Gastroesophageal sphincter (tissue), 4 donors: ENCODE measurements at regions not wholly inside any gene's neighbourhood (a gene's known extent, or its start where the extent isn't known, plus 50 kb on each side); places are given as distances from the start of the nearest gene placed in this dataset.

Source experiments
- ATAC-seq: fragments of 150-250 bp; one replicate; pipeline ENCODE4 v1.9.1; 2016; ENCODE audit warnings: mild to moderate bottlenecking, moderate library complexity
- H3K27ac ChIP-seq, 4 donors: fragments of 200-600 bp; sonication (generic) in 3 of 4; 1 replicate in 3 of 4; 2 replicates in 1 of 4; pipeline ENCODE4 v1.5.1; 2016 to 2019
- H3K27me3 ChIP-seq: fragments of 200-600 bp; sonication (generic); one replicate; pipeline ENCODE4 v1.5.1; 2019
- H3K36me3 ChIP-seq, 2 donors: fragments of 200-600 bp; sonication (generic); one replicate each; pipeline ENCODE4 v1.5.1; 2019; ENCODE audit warnings: control low read depth in 1 of 2
- H3K4me1 ChIP-seq, 3 donors: fragments of 200-600 bp; sonication (generic); 1 replicate in 2 of 3; 2 replicates in 1 of 3; pipeline ENCODE4 v1.5.1; 2016 to 2019; ENCODE audit warnings: control low read depth in 2 of 3
- H3K4me3 ChIP-seq, 2 donors: fragments of 200-600 bp; sonication (generic); one replicate each; pipeline ENCODE4 v1.5.1; 2019; ENCODE audit warnings: mild to moderate bottlenecking in 1 of 2, moderate library complexity in 1 of 2
- H3K9me3 ChIP-seq, 3 donors: fragments of 200-600 bp; sonication (generic); one replicate each; pipeline ENCODE4 v1.5.1; 2017 to 2019; ENCODE audit warnings: control low read depth in 2 of 3
- CTCF ChIP-seq, 4 experiments: fragments of 200-600 bp in 2 of 4; fragments of 450-650 bp in 2 of 4; sonication (generic) in 1 of 4; IDR thresholded peaks; one replicate each; pipeline ENCODE4 v1.5.1; 2017 to 2019; ENCODE audit warnings: antibody characterized with exemption in 4 of 4, mild to moderate bottlenecking in 2 of 4, moderate library complexity in 2 of 4
- EP300 ChIP-seq: sonication (generic); formaldehyde crosslinking; IDR thresholded peaks from one replicate; pipeline ENCODE4 v1.6.1; 2017; ENCODE audit warnings: antibody characterized with exemption, mild to moderate bottlenecking
- POLR2A ChIP-seq, 2 donors: fragments of 450-650 bp; IDR thresholded peaks; one replicate each; pipeline ENCODE4 v1.6.1; 2017; ENCODE audit warnings: antibody characterized with exemption in 2 of 2, mild to moderate bottlenecking in 2 of 2, moderate library complexity in 1 of 2
- POLR2AphosphoS5 ChIP-seq: sonication (generic); formaldehyde crosslinking; IDR thresholded peaks from one replicate; pipeline ENCODE4 v1.6.1; 2017; ENCODE audit warnings: antibody characterized with exemption
- whole genome bisulfite sequencing, 2 donors: methylation state at CpG; one replicate each; pipeline ENCODE4 v1.1.5; 2018; ENCODE audit warnings: low coverage in 1 of 2; 5-methylcytosine and 5-hydroxymethylcytosine counted together

- no peak for TF ChIP-seq EP300
- no peak for TF ChIP-seq CTCF (IDR thresholded peaks at IDR 0.05)
- TF ChIP-seq POLR2A (IDR thresholded peaks at IDR 0.05): no peak
- TF ChIP-seq POLR2AphosphoS5: no peak
- H3K27me3 ChIP-seq: no peaks in the 10 kb centered on the region
- no peak for ATAC-seq
- no peaks in the 10 kb centered on the region for H3K4me1 ChIP-seq
- H3K36me3 ChIP-seq: no peaks in the 10 kb centered on the region
- no peaks in the 10 kb centered on the region for H3K9me3 ChIP-seq
- H3K4me3 ChIP-seq: no peak overlapping the region
- no peak overlapping the region for H3K27ac ChIP-seq
These were observed 74.9 kb upstream of the UBE2E3 start for GRCh38 chr2:180905461-180905860.

GRCh38 chr2:180905002-180905401 lies 75.4 kb upstream of the UBE2E3 start:
- Histone ChIP-seq H3K4me3 (no peak overlapping the region), H3K9me3 (no peaks in the 10 kb centered on the region), H3K4me1 (no peaks in the 10 kb centered on the region), H3K27me3 (no peaks in the 10 kb centered on the region), H3K27ac (no peak overlapping the region), H3K36me3 (no peaks in the 10 kb centered on the region)
- WGBS, 2 donors: 65 to 67% methylated on average over 4 of the region's 4 CpGs
- ATAC-seq: no peak
- TF ChIP-seq CTCF (IDR thresholded peaks at IDR 0.05): no peak
- no peak for TF ChIP-seq EP300
- TF ChIP-seq POLR2A (IDR thresholded peaks at IDR 0.05): no peak
- no peak for TF ChIP-seq POLR2AphosphoS5

- no peak overlapping the region for H3K27ac ChIP-seq
- H3K9me3 ChIP-seq: no peaks in the 10 kb centered on the region
- H3K4me3 ChIP-seq: no peak overlapping the region
- H3K4me1 ChIP-seq: no peaks in the 10 kb centered on the region
- WGBS, 2 donors: 84 to 91% methylated on average over 4 of the region's 4 CpGs
- H3K36me3 ChIP-seq: no peaks in the 10 kb centered on the region
- H3K27me3 ChIP-seq: no peaks in the 10 kb centered on the region
- ATAC-seq: no peak
- TF ChIP-seq POLR2A (IDR thresholded peaks at IDR 0.05): no peak
- no peak for TF ChIP-seq POLR2AphosphoS5
- no peak for TF ChIP-seq CTCF (IDR thresholded peaks at IDR 0.05)
- TF ChIP-seq EP300: no peak
These were observed 79.1 kb upstream of the UBE2E3 start for GRCh38 chr2:180901331-180901730.

GRCh38 chr2:180893752-180894151 lies 86.7 kb upstream of the UBE2E3 start:
- Histone ChIP-seq H3K27ac (no peak overlapping the region), H3K4me1 (no peaks in the 10 kb centered on the region), H3K36me3 (no peaks in the 10 kb centered on the region), H3K27me3 (no peaks in the 10 kb centered on the region), H3K9me3 (no peaks in the 10 kb centered on the region), H3K4me3 (no peak overlapping the region)
- ATAC-seq: no peak
- no peak for TF ChIP-seq EP300
- no peak for TF ChIP-seq POLR2A (IDR thresholded peaks at IDR 0.05)
- no peak for TF ChIP-seq POLR2AphosphoS5
- TF ChIP-seq CTCF (IDR thresholded peaks at IDR 0.05): no peak
- WGBS, 2 donors: 80 to 82% methylated on average over 1 of the region's 1 CpG

- TF ChIP-seq EP300 (no peak), CTCF (IDR thresholded peaks at IDR 0.05) (no peak), POLR2AphosphoS5 (no peak), POLR2A (IDR thresholded peaks at IDR 0.05) (no peak)
- no peaks in the 10 kb centered on the region for H3K4me1 ChIP-seq
- H3K27me3 ChIP-seq: no peaks in the 10 kb centered on the region
- no peak overlapping the region for H3K27ac ChIP-seq
- H3K4me3 ChIP-seq: no peak overlapping the region
- ATAC-seq: no peak
- 69 to 76% methylated on average over 4 of the region's 4 CpGs for WGBS, 2 donors
- H3K9me3 ChIP-seq: no peaks in the 10 kb centered on the region
- H3K36me3 ChIP-seq: no peaks in the 10 kb centered on the region
These were observed 88.3 kb upstream of the UBE2E3 start for GRCh38 chr2:180892091-180892490.
